Activated gamma-delta T cell treated with anti-CD3 and anti-CD28 coated beads, Interleukin-2, amount 50 U/mL, for 16 hours (primary cell): ENCODE measurements at regions not wholly inside any gene's neighbourhood (a gene's known extent, or its start where the extent isn't known, plus 50 kb on each side); places are given as distances from the start of the nearest gene placed in this dataset.

Source experiments
- DNase-seq: peaks from one replicate; pipeline ENCODE4 v3.0.0-alpha.2; 2020; ENCODE audit warnings: low read depth

- DNase-seq: no peak
These were observed 372.9 kb upstream of the HS6ST1 start for GRCh38 chr2:128691526-128691925.

GRCh38 chr2:128692895-128693742, 374.5 kb upstream of the HS6ST1 start:
- no peak for DNase-seq

DNA sequence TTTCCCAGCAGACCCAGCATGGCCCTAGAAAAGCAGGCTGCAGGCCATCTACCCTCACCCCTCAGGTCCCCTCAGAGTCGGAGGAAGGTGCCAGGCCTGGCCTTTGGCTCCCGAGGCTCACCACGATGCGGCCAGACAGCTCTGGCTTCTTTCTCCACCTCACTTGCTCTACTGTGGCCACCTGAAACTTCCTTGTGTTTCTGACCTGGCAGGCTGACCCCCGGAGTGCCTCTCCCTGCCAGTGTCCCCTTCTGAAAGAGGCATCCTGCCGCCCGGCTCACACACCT, 375.0 kb upstream of the HS6ST1 start:
- no peak for DNase-seq

DNA sequence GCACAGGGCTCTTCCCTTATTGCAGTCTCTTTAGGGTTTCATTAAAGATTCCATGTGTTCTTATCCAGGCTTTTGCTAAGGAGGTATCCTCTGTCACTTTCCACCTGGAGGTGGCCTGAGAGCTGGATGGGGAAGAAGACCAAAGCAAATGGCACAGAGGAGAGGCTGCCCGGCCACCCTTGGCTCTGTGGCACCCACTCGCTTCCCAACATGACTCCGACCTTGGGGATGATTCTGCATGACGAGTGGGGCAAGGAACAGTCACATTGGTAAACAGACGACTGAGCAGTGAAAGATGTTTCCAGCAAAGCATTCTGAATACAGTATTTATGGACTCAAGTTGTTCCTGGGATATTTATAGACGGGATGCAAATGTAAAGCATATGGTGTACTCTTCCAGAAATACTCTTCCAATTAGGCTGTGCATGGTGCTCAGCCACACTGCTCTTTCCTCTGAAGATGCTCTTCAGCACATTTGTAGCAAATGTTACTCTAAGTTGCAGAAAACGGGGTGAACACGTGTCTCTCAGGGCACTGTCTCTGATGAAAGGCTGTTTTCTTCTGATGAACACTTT, 377.1 kb upstream of the HS6ST1 start:
- DNase-seq: no peak

DNA sequence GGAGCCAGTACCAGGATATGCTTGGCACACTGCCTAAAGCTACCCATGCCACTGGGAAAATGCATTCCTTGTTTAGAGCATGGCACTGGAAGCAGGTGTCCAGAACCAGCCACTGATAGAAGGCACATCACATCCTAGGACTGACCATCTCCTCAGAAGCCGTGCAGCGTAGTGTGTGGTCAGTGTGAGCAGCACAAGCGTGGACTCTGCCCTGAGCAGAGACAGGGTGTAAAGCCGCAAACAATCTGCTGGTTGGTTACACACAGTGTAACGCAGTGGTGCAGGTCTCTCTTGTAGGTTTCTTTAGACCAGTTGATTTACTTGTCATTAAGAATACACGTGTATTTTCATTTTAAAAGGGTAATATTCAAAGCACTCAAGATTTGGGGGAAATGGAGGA, 377.8 kb upstream of the HS6ST1 start:
- no peak for DNase-seq

DNA sequence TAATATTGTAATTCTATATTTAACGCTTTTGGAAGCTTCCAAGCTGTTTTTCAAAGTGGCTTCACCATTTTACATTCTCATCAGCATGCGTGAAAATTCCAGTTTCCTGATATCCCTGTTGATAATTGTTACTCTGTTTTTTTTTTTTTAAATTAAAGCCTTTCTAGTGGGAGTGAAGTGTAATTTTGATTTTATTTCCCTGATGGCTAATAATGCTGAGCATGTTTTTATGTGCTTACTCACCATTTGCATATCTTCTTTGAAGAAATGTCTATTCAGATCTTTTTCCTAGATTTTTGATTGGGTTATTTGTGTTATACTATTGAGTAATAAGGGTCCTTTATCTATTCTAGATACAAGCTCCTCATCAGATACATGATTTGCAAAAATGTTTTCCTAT, 382.8 kb upstream of the HS6ST1 start:
- no peak for DNase-seq

GRCh38 chr2:128702616-128703015, 383.9 kb upstream of the HS6ST1 start:
- DNase-seq: no peak

- DNase-seq: no peak
These were observed 389.6 kb upstream of the HS6ST1 start for GRCh38 chr2:128708106-128708816.

DNA sequence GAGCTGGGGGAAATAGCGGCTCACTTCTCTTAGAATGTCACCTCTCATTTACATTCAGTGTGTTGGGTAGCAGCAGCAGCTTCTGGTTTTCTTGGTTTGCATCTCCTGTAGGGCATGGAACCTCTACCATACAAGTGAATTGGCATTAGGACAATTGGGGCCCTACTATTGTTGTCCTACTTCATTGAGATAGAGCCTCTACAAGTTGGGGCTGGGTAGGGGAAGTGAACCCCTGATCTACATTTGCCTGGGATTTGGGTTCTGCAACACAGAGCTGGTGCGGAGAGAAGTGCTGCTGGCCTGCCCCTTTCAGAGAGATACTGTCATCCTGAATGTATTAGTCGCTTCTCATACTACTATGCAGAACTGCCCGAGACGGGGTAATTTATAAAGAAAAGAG, 391.6 kb upstream of the HS6ST1 start:
- no peak for DNase-seq

DNA sequence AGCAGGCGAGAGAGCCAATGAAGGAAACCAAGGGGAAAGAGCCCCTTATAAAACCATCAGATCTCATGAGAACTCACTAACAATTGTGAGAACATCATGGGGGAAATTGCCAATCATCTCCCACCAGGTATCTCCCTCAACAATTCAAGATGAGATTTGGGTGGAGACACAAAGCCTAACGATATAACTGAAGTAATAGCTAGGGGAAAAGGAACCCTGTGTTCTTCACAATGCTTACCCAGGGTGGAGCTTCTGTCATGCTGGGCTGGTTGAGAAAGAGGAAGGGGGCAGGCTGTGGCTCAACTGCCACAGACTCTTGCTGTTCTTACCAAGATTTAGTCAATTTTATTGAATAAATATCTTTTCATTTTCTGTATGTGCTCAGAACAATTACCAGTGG, 392.1 kb upstream of the HS6ST1 start:
- DNase-seq: no peak

- no peak for DNase-seq
These were observed 395.6 kb upstream of the HS6ST1 start for GRCh38 chr2:128714285-128714684.

DNA sequence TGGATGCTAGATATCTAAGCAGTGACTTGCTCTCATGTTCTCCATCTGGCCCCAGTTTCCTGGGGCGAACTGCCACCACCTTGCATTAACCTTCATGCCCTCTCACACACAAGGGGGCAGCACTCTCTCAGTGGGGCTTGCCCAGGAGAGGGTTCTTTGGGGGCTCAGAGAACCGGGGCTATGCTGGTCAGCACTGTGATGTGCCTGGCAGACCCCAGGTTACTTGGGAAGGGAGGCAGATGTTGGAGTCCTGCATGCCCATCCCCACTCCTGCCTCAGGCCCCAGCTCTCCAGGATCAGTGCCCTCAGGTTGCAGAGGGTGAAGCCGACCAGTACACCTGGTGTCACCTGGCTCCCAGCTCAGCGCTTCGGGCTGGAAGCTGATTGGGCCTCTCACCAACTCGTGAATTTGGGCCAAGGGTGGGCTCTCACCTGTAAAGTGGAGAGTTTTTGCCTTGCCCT, 396.2 kb upstream of the HS6ST1 start:
- no peak for DNase-seq

- no peak for DNase-seq
These were observed 396.7 kb upstream of the HS6ST1 start for GRCh38 chr2:128715360-128715759.

DNA sequence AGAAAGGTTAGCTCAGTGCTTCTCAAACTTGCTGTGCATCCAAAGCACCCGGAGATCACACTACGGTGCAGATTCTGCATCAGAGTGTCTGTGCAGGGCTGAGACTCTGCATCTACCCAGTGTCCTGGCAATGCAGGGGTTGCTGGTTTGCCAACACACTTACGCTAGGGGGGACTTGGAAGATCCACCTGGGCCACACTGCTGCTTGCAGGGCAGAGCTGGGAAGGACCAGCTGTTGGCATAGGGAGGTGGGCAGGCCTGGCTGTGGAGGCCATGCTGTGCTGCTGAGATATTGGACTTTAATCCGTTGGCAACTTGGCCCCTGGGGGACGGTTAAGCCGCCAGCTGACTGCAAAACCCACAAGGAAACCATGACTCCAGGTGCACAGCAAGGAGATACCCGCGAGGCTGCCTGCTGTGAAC, 397.6 kb upstream of the HS6ST1 start:
- no peak for DNase-seq

- DNase-seq: no peak
These were observed 399.4 kb upstream of the HS6ST1 start for GRCh38 chr2:128717758-128718710.

- DNase-seq: no peak
These were observed 401.7 kb upstream of the HS6ST1 start for GRCh38 chr2:128720080-128721022.

GRCh38 chr2:128721096-128721495, 402.4 kb upstream of the HS6ST1 start:
- DNase-seq: no peak

DNA sequence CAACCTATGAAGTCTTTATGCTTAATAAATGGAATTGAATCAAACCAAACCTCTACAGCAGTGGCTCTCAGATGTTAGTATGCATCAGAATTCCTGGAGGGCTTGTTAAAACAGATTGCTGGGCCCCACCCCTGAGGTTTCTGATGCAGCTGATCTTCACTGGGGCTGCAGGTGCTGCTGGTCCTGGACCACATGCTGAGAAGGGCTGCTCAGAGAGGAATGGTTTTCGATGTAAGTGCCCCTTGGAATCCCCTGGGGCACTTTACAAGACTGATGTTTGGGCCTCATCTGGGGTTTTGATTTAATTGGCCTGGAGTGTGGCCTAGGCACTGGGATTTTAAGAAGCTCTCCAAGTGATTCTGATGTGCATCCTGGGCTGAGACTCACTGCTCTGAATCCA, 403.8 kb upstream of the HS6ST1 start:
- no peak for DNase-seq

- no peak for DNase-seq
These were observed 405.9 kb upstream of the HS6ST1 start for GRCh38 chr2:128724547-128724946.

DNA sequence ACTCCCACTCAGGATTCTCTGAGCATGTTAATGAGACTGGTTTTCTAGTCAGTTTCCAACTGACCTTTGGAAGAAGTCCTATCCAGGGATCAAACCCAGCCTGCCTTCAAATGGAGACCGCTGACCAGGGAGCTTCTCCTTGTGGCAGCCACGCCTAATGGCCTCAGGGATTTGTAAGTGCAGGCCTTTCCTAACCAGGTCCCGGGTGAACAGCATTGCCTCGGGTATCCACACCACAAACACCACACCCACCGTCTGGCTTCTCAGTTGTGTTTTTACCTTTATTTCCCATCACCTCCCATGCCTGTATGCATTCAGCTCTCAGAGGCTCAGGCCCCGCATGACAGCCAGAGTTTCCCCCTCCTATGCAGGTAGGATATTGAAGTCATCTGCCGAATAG, 406.3 kb upstream of the HS6ST1 start:
- DNase-seq: no peak

GRCh38 chr2:128726236-128726635, 407.6 kb upstream of the HS6ST1 start:
- no peak for DNase-seq
